HG02970 (cell line): ENCODE measurements at regions not wholly inside any gene's neighbourhood (a gene's known extent, or its start where the extent isn't known, plus 50 kb on each side); places are given as distances from the start of the nearest gene placed in this dataset.

Experiments
- ATAC-seq: cut with Tn5 transposase; IDR thresholded peaks from one replicate; pipeline ENCODE4 v1.9.1; 2021; ENCODE audit warnings: mild to moderate bottlenecking, moderate library complexity, moderate number of reproducible peaks; ENCODE audit not compliant: unreplicated experiment, low FRiP score

GRCh38 chr11:27287205-27287604, 75.8 kb downstream of the CCDC34 start:
- ATAC-seq = no peak

GRCh38 chr11:27285761-27286160, 77.3 kb downstream of the CCDC34 start:
- no peak for ATAC-seq

GRCh38 chr11:27282806-27283205, 80.2 kb downstream of the CCDC34 start:
- ATAC-seq = no peak

- ATAC-seq = no peak
Observed at GRCh38 chr11:27281740-27282590, 81.0 kb downstream of the CCDC34 start.

GRCh38 chr11:27281276-27281675, 81.7 kb downstream of the CCDC34 start:
- ATAC-seq = no peak

- no peak for ATAC-seq
Observed at GRCh38 chr11:27280140-27280539, 82.9 kb downstream of the CCDC34 start.

- ATAC-seq = no peak
Observed at GRCh38 chr11:27279460-27279859, 83.6 kb downstream of the CCDC34 start.

GRCh38 chr11:27277843-27278242, 85.2 kb downstream of the CCDC34 start:
- no peak for ATAC-seq

- ATAC-seq = no peak
Observed at GRCh38 chr11:27276141-27276540, 86.9 kb downstream of the CCDC34 start.

- ATAC-seq = no peak
Observed at GRCh38 chr11:27274854-27275395, 88.1 kb downstream of the CCDC34 start.

GRCh38 chr11:27266125-27266524, 96.9 kb downstream of the CCDC34 start:
- no peak for ATAC-seq

GRCh38 chr11:27263986-27264385, 99.0 kb downstream of the CCDC34 start:
- no peak for ATAC-seq

- ATAC-seq = no peak
Observed at GRCh38 chr11:27263046-27263445, 100.0 kb downstream of the CCDC34 start.

GRCh38 chr11:27255447-27255828, 107.6 kb downstream of the CCDC34 start:
- no peak for ATAC-seq

GRCh38 chr11:27254744-27255446, 108.1 kb downstream of the CCDC34 start:
- no peak for ATAC-seq

- ATAC-seq = no peak
Observed at GRCh38 chr11:27253224-27253623, 109.8 kb downstream of the CCDC34 start.

GRCh38 chr11:27250867-27251665, 111.9 kb downstream of the CCDC34 start:
- no peak for ATAC-seq

GRCh38 chr11:27248576-27249509, 114.2 kb downstream of the CCDC34 start:
- no peak for ATAC-seq

GRCh38 chr11:27247660-27248059, 115.4 kb downstream of the CCDC34 start:
- no peak for ATAC-seq

- no peak for ATAC-seq
Observed at GRCh38 chr11:27246925-27247324, 116.1 kb downstream of the CCDC34 start.
